ENCODE measurements at regions not wholly inside any gene's neighbourhood (a gene's known extent, or its start where the extent isn't known, plus 50 kb on each side); places are given as distances from the start of the nearest gene placed in this dataset.

GRCh38 chr9:10744669-10745068 is 131.9 kb upstream of the PTPRD start:
- Mint-ChIP-seq H3K27me3 (ENCODE audit: low read depth) (no peaks in the 10 kb centered on the region), H3K4me3 (no peak overlapping the region), H3K27ac (no peak overlapping the region), H3K9me3 (peaks cover 52% of the 10 kb centered on the region), H3K36me3 (ENCODE audit: low read depth) (no peaks in the 10 kb centered on the region), H3K4me1 (ENCODE audit: low read depth) (no peaks in the 10 kb centered on the region)
- DNase-seq (ENCODE audit: low spot score): no peak

GRCh38 chr9:10753474-10753873 is 140.7 kb upstream of the PTPRD start:
- DNase-seq (ENCODE audit: low spot score): no peak
- Mint-ChIP-seq H3K27me3 (ENCODE audit: low read depth) (no peaks in the 10 kb centered on the region), H3K4me1 (ENCODE audit: low read depth) (no peaks in the 10 kb centered on the region), H3K4me3 (no peak overlapping the region), H3K9me3 (peaks cover 48% of the 10 kb centered on the region), H3K36me3 (ENCODE audit: low read depth) (no peaks in the 10 kb centered on the region), H3K27ac (no peak overlapping the region)

DNA sequence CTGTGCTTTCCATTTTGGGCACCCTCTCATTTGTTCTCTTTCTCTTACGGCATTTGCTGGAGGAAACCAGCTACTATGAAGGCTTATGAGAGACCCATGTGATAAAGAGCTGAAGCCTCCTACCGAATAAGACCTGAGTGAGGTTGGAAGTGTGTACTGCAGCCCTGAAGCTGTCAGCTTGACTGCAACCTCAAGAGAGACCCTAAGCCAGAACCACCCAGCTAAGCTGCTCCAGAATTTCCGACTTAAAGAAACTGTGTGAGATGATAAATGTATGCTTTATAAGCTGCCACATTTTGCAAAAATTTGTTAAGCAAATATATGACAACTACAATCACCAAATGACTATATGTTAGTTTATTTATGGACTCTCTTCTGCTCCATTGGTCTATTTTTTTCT is 151.7 kb upstream of the PTPRD start:
- no peak for DNase-seq (ENCODE audit: low spot score)
- Mint-ChIP-seq H3K27ac (no peak overlapping the region), H3K27me3 (ENCODE audit: low read depth) (no peaks in the 10 kb centered on the region), H3K9me3 (peaks cover 34% of the 10 kb centered on the region), H3K4me1 (ENCODE audit: low read depth) (no peaks in the 10 kb centered on the region), H3K4me3 (no peak overlapping the region), H3K36me3 (ENCODE audit: low read depth) (no peaks in the 10 kb centered on the region)

- DNase-seq (ENCODE audit: low spot score): no peak
- Mint-ChIP-seq H3K4me1 (ENCODE audit: low read depth) (no peaks in the 10 kb centered on the region), H3K27me3 (ENCODE audit: low read depth) (no peaks in the 10 kb centered on the region), H3K27ac (no peak overlapping the region), H3K4me3 (no peak overlapping the region), H3K36me3 (ENCODE audit: low read depth) (no peaks in the 10 kb centered on the region), H3K9me3 (peaks cover 41% of the 10 kb centered on the region)
Observed at GRCh38 chr9:10773136-10773535, 160.3 kb upstream of the PTPRD start.

DNA sequence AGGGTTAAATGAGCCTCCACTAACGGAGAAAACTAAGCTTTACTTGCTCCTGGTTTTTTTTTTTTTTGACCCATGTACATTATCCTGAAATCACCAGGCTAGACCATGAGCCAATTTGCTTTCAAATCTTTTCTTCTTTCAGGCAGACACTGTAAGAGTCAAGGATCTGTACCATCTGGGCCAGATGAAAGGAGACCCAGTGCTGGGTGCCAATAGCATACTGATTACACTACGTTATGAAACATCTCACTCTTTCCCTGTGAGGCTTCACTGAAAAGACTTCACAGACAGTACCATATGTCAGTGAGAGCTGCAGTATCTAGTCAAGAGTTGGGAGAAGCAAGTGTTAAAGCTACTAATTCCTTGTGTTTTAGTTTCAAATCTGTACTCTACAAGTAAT is 161.2 kb upstream of the PTPRD start:
- no peak overlapping the region for H3K27ac Mint-ChIP-seq
- DNase-seq (ENCODE audit: low spot score): no peak
- no peaks in the 10 kb centered on the region for H3K36me3 Mint-ChIP-seq (ENCODE audit: low read depth)
- H3K4me3 Mint-ChIP-seq: no peak overlapping the region
- no peaks in the 10 kb centered on the region for H3K4me1 Mint-ChIP-seq (ENCODE audit: low read depth)
- peaks cover 35% of the 10 kb centered on the region for H3K9me3 Mint-ChIP-seq
- H3K27me3 Mint-ChIP-seq (ENCODE audit: low read depth): no peaks in the 10 kb centered on the region

DNA sequence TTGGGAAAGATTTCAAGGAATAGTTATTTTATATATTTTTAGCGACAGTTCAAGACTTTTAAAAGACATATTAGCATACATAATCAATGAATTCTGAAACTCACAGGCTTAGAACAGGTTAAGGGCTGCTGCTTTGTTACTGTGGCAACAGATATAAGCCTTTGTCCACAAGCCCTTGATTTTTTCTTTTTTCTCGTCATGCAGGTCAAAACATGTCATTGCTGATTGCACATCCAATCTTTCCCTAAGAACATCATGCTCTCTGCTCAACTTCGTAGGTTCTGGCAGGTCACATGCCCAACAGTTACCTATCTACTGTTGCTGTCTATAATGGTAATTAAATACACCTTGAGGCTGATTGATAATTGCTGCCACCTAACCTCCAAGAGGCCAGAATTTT is 172.5 kb upstream of the PTPRD start:
- no peaks in the 10 kb centered on the region for H3K36me3 Mint-ChIP-seq (ENCODE audit: low read depth)
- H3K4me3 Mint-ChIP-seq: no peak overlapping the region
- no peaks in the 10 kb centered on the region for H3K27me3 Mint-ChIP-seq (ENCODE audit: low read depth)
- no peak overlapping the region for H3K27ac Mint-ChIP-seq
- no peaks in the 10 kb centered on the region for H3K4me1 Mint-ChIP-seq (ENCODE audit: low read depth)
- no peak for DNase-seq (ENCODE audit: low spot score)
- H3K9me3 Mint-ChIP-seq: peaks cover 43% of the 10 kb centered on the region

- H3K4me3 Mint-ChIP-seq: no peak overlapping the region
Observed at GRCh38 chr9:10793306-10793705, 180.5 kb upstream of the PTPRD start.

GRCh38 chr9:10804486-10804885 is 191.7 kb upstream of the PTPRD start:
- no peaks in the 10 kb centered on the region for H3K4me1 Mint-ChIP-seq (ENCODE audit: low read depth)
- H3K4me3 Mint-ChIP-seq: no peak overlapping the region
- H3K36me3 Mint-ChIP-seq (ENCODE audit: low read depth): no peaks in the 10 kb centered on the region
- DNase-seq (ENCODE audit: low spot score): no peak
- no peak overlapping the region for H3K27ac Mint-ChIP-seq
- H3K27me3 Mint-ChIP-seq (ENCODE audit: low read depth): no peaks in the 10 kb centered on the region
- H3K9me3 Mint-ChIP-seq: peaks cover 35% of the 10 kb centered on the region

More at GRCh38 chr9:10793306-10793705, 180.5 kb upstream of the PTPRD start:
- no peak for DNase-seq (ENCODE audit: low spot score)
- Mint-ChIP-seq H3K27me3 (ENCODE audit: low read depth) (no peaks in the 10 kb centered on the region), H3K9me3 (peaks cover 54% of the 10 kb centered on the region), H3K27ac (no peak overlapping the region), H3K4me1 (ENCODE audit: low read depth) (no peaks in the 10 kb centered on the region), H3K36me3 (ENCODE audit: low read depth) (no peaks in the 10 kb centered on the region)

DNA sequence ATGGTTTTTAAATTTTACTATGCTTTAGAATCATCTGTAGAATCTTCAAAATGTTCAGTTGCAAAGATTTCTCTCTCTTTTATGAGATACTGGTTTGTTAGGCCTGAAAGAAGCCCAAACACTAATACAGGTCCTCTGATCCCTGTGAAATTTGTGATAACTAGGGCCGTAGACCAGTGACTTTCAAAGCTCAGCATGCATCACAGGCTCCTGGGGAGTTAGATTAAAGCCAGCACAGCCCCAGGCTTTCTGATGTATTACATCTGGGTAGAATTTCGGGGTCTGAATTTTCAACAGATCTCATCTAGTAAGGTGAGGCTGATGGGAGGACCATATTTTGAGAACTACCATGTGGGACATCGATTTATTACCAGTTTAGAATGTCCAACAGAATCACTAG is 194.1 kb upstream of the PTPRD start:
- H3K4me3 Mint-ChIP-seq: no peak overlapping the region
- no peak for DNase-seq (ENCODE audit: low spot score)
- no peaks in the 10 kb centered on the region for H3K4me1 Mint-ChIP-seq (ENCODE audit: low read depth)
- H3K27me3 Mint-ChIP-seq (ENCODE audit: low read depth): no peaks in the 10 kb centered on the region
- H3K27ac Mint-ChIP-seq: no peak overlapping the region
- no peaks in the 10 kb centered on the region for H3K36me3 Mint-ChIP-seq (ENCODE audit: low read depth)
- H3K9me3 Mint-ChIP-seq: peaks cover 28% of the 10 kb centered on the region

DNA sequence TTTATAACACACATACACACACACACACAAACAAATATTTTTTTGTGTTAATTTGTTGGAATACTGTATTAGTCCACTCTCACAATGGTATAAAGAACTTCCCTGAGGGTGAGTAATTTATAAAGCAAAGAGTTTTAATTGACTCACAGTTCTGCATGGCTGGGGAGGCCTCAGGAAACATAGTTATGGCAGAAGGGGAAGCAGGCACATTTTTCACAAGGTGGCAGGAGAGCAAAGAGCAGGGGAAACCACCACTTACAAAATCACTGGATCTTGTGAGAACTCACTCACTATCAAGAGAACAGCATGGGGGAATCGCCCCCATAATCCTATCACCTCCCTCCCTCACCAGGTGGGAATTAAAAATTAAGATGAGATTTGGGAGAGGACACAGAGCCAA is 205.4 kb upstream of the PTPRD start:
- Mint-ChIP-seq H3K9me3 (peaks cover 46% of the 10 kb centered on the region), H3K27me3 (ENCODE audit: low read depth) (no peaks in the 10 kb centered on the region), H3K36me3 (ENCODE audit: low read depth) (no peaks in the 10 kb centered on the region), H3K4me3 (no peak overlapping the region), H3K27ac (no peak overlapping the region), H3K4me1 (ENCODE audit: low read depth) (no peaks in the 10 kb centered on the region)
- DNase-seq (ENCODE audit: low spot score): no peak

DNA sequence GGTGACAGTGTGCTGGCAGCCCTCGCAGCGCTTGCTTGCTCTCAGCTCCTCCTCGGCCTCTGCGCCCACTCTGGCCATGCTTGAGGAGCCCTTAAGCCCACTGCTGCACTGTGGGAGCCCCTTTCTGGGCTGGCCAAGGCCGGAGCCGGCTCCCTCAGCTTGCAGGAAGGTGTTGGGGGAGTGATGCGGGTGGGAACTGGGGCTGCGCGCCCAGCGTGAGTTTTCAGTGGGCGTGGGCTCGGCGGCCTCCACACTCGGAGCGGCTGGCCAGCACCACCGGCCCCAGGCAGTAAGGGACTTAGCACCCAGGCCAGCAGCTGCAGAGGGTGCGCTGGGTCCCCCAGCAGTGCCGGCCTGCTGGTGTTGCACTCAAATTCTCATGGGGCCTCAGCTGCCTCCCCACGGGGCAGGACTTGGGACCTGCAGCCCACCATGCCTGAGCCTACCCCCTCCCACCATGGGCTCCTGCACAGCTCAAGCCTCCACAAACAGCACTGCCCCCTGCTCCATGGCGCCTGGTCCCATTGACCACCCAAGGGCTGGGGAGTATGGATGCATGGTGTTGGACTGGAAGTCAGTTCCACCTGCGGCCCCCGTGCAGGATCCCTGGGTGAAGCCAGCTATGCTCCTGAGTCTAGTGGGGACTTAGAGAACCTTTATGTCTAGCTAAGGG is 223.1 kb upstream of the PTPRD start:
- no peak for DNase-seq (ENCODE audit: low spot score)
- H3K36me3 Mint-ChIP-seq (ENCODE audit: low read depth): no peaks in the 10 kb centered on the region
- H3K4me3 Mint-ChIP-seq: no peak overlapping the region
- no peak overlapping the region for H3K27ac Mint-ChIP-seq
- peaks cover 47% of the 10 kb centered on the region for H3K9me3 Mint-ChIP-seq
- no peaks in the 10 kb centered on the region for H3K27me3 Mint-ChIP-seq (ENCODE audit: low read depth)
- no peaks in the 10 kb centered on the region for H3K4me1 Mint-ChIP-seq (ENCODE audit: low read depth)

DNA sequence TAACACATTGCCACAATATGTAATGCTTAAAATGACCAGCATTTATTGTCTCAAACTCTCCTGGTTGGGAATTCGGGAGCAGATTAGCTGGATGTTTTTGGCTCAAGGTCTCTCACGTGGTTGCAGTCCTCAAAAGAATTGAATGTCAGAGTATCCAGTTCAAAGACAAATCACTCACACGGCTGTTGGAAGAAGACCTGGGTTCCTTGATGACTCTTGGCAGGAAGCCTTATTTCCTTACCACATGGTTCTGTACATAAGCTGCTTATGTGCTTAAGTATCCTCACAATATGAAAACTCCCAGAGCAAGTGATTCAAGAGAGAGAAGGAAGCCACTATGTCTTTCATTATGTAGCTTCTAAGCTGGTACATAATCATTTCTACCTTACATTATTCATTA is 230.3 kb upstream of the PTPRD start:
- DNase-seq (ENCODE audit: low spot score): no peak

GRCh38 chr9:10855847-10856246 is 243.0 kb upstream of the PTPRD start:
- Mint-ChIP-seq H3K4me3 (no peak overlapping the region), H3K36me3 (ENCODE audit: low read depth) (no peaks in the 10 kb centered on the region), H3K9me3 (peaks cover 51% of the 10 kb centered on the region), H3K27me3 (ENCODE audit: low read depth) (no peaks in the 10 kb centered on the region), H3K27ac (no peak overlapping the region), H3K4me1 (ENCODE audit: low read depth) (no peaks in the 10 kb centered on the region)
- DNase-seq (ENCODE audit: low spot score): no peak

More for the DNA sequence above, 230.3 kb upstream of the PTPRD start:
- H3K9me3 Mint-ChIP-seq: peaks cover 15% of the 10 kb centered on the region
- no peaks in the 10 kb centered on the region for H3K36me3 Mint-ChIP-seq (ENCODE audit: low read depth)
- H3K27ac Mint-ChIP-seq: no peak overlapping the region
- H3K4me3 Mint-ChIP-seq: no peak overlapping the region
- no peaks in the 10 kb centered on the region for H3K27me3 Mint-ChIP-seq (ENCODE audit: low read depth)
- no peaks in the 10 kb centered on the region for H3K4me1 Mint-ChIP-seq (ENCODE audit: low read depth)

DNA sequence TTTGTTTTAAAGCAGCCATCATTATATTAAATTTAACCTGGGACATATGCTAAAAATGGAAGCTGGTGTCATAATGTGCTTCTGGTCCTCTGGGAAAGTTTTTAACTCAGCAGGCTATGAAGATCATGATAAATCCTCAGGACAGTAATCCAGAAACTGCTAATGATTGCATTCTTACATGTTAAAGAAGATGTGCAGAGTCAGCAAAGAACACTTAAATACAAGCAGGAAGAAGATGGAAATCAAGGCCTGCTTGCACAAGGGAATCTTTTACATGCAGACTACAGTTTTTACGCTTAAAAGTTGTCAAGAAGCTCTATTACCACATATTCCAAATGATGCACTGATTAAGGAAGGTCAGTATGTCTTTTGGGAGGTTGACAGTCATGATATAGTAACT is 246.0 kb upstream of the PTPRD start:
- H3K4me3 Mint-ChIP-seq: no peak overlapping the region
- no peaks in the 10 kb centered on the region for H3K4me1 Mint-ChIP-seq (ENCODE audit: low read depth)
- H3K9me3 Mint-ChIP-seq: peaks cover 51% of the 10 kb centered on the region
- no peak overlapping the region for H3K27ac Mint-ChIP-seq
- DNase-seq (ENCODE audit: low spot score): no peak
- H3K36me3 Mint-ChIP-seq (ENCODE audit: low read depth): no peaks in the 10 kb centered on the region
- no peaks in the 10 kb centered on the region for H3K27me3 Mint-ChIP-seq (ENCODE audit: low read depth)

DNA sequence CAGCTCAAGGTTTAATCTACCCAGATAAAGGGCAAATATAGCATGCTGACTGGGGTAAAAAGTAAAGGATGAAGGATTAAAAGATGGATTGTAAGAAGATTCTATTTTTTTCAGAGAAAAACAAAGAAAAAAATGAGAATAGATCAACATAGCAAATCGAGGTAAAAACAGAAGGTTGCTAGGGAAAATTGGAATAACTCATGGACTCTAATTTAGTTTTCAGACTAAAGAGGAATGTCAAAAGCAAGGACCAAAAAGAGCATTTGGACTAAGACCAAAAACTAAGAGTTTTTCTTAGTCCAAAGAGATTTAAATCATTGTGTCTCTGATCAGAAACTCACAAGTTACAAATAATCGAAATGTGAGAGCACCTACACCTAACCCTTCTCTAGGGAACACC is 250.7 kb upstream of the PTPRD start:
- no peak for DNase-seq (ENCODE audit: low spot score)
- no peak overlapping the region for H3K4me3 Mint-ChIP-seq
- no peaks in the 10 kb centered on the region for H3K36me3 Mint-ChIP-seq (ENCODE audit: low read depth)
- no peaks in the 10 kb centered on the region for H3K27me3 Mint-ChIP-seq (ENCODE audit: low read depth)
- H3K9me3 Mint-ChIP-seq: peaks cover 40% of the 10 kb centered on the region
- H3K27ac Mint-ChIP-seq: no peak overlapping the region
- no peaks in the 10 kb centered on the region for H3K4me1 Mint-ChIP-seq (ENCODE audit: low read depth)
